RWPE1 (cell line): ENCODE measurements at regions not wholly inside any gene's neighbourhood (a gene's known extent, or its start where the extent isn't known, plus 50 kb on each side); places are given as distances from the start of the nearest gene placed in this dataset.

Experiments used
- CTCF ChIA-PET: fragments of 350-600 bp; sonication (Branson Sonifier 250); formaldehyde crosslinking; extraction: SDS; loops from one replicate; lab custom pipeline; 2021; lab: Yijun Ruan, JAX
- POLR2A ChIA-PET: fragments of 400-600 bp; formaldehyde crosslinking; extraction: SDS; loops from one replicate; lab custom pipeline; 2020; ENCODE audit warnings: antibody characterized with exemption; ENCODE audit not compliant: low non-redundant PET; lab: Yijun Ruan, JAX
- DNase-seq: peaks from one replicate; pipeline ENCODE4 v3.0.0; 2012; ENCODE audit warnings: low spot score
- H3K27ac ChIP-seq: fragments of 450-650 bp; 2 replicates; pipeline ENCODE4 v1.5.1; 2017
- TF ChIP-seq, protein P1 (sequence below): fragments of 450-650 bp; conservative IDR thresholded peaks from 2 replicates; pipeline ENCODE4 v1.5.1; 2017; ENCODE audit warnings: low read depth, mild to moderate bottlenecking

DNA sequence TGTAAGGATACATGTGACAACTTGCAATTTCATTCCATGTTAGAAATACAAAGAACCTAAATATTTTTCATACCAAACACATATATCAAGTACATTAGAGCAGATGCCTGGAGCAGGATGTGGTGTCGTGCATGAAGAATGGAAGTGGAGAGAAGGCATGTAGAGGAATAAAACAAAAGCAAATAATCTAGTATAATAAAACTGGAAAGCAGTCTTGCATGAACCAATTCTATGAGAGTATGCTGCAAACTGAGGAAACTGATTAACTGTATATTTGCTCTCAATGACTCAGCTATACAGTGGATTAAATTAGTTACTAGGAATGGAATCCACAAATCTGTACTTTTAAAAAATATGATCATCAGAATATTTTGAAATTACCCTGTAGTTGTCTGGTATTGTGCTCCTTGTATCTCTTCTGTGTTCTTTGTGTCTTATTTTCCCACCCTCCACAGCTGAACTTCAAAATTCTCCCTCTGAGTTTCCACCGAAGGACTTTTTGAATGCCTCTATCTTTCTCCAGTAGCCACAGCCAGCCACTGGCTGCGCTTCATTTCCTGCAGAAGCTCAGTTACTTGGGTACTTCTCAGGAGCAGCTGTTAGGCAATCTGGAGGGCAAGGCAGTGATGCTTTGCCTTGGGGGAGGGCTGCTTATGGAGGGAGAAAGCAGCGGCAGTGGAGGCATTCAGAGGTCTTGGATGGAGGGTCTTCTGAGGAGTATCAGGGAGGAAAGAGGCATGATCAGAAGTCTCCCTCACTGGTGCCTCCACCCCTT is 608.0 kb downstream of the BRINP1 start:
- no peak overlapping the region for H3K27ac ChIP-seq
- DNase-seq: no peak
- ChIA-PET POLR2A (no interaction called here), CTCF (no interaction called here)
- TF ChIP-seq, protein P1, sequence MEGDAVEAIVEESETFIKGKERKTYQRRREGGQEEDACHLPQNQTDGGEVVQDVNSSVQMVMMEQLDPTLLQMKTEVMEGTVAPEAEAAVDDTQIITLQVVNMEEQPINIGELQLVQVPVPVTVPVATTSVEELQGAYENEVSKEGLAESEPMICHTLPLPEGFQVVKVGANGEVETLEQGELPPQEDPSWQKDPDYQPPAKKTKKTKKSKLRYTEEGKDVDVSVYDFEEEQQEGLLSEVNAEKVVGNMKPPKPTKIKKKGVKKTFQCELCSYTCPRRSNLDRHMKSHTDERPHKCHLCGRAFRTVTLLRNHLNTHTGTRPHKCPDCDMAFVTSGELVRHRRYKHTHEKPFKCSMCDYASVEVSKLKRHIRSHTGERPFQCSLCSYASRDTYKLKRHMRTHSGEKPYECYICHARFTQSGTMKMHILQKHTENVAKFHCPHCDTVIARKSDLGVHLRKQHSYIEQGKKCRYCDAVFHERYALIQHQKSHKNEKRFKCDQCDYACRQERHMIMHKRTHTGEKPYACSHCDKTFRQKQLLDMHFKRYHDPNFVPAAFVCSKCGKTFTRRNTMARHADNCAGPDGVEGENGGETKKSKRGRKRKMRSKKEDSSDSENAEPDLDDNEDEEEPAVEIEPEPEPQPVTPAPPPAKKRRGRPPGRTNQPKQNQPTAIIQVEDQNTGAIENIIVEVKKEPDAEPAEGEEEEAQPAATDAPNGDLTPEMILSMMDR: no peak

DNA sequence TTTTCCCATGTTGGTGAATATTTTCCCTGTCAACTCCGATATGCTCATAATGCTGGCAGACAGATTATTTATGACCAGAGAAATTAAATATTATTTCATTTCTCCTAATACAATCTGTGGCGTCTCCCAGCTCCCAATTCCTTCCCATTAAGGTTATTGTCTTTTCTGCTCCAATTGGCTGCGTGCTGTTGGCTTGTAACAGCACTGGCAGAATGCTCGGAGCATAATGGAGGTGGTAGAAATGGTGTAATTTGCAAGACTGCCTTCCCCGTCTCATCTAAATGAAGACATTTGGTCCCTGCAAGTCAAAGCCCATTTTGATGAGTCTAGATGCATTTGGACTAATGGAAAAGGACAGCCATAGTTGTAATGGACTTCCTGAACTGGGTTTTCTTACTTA is 601.7 kb downstream of the BRINP1 start:
- ChIA-PET POLR2A (no interaction called here), CTCF (no interaction called here)
- H3K27ac ChIP-seq: no peak overlapping the region
- no peak for DNase-seq
- TF ChIP-seq, protein P1: no peak

DNA sequence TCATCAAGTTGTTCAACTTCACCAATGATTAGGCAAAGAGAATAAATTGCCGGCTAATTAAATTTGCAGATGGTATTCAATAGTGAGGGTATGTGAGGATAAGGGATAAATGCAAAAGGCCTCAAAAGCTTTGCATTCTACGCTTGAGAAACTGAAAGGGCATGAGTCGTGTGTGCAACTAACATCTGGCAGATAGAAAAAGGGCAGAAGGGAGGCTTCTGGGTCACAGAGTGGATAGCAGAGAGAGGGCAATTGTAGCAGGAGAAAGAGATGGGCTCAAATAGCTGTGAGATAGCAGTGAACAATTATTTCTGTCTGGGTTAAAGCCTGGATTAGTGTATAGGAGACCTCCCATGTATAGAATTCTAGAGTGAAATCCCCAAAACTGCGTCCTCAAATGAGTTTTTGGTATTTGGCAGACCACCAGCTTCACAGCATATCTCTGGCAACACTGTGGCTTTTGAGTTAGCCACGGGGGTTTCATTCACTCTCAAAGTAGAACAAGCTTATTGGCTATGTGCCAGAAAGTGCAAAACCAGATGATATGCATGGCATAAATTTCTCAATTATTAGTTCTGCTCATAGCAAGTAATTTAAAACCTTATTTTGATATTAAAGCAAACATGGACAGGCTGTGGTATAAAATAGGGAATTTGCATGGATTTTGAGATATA is 586.3 kb downstream of the BRINP1 start:
- no peak for DNase-seq
- CTCF ChIA-PET: interaction anchor here (0.6 kb wide), 1 partner anchor 1654 kb away, joined by 3 read pairs; no protein-coding TSS in a partner anchor

DNA sequence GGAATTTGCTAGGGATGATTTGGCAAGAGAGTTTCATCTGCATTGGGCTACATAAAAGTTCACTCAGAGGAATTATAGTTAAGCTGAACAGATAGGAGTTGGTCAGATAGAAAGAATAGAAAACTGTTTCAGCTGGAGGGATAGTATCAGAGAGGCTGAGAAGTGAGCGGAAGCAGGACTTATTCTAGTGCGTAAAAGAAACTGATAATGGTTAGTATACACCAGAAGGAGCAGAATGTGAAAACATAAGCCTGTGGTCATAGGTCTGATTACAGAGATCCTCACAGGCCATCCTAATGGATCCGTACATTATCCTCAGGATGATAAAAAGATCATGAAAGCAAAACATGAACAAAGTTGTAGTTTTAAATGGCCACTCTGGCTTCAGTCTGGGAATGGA is 585.2 kb downstream of the BRINP1 start:
- ChIA-PET POLR2A (no interaction called here), CTCF (no interaction called here)
- DNase-seq: no peak
- H3K27ac ChIP-seq: no peak overlapping the region
- TF ChIP-seq, protein P1: no peak

More for the DNA sequence above, 586.3 kb downstream of the BRINP1 start:
- no peak overlapping the region for H3K27ac ChIP-seq
- POLR2A ChIA-PET: no interaction called here
- TF ChIP-seq, protein P1: no peak

DNA sequence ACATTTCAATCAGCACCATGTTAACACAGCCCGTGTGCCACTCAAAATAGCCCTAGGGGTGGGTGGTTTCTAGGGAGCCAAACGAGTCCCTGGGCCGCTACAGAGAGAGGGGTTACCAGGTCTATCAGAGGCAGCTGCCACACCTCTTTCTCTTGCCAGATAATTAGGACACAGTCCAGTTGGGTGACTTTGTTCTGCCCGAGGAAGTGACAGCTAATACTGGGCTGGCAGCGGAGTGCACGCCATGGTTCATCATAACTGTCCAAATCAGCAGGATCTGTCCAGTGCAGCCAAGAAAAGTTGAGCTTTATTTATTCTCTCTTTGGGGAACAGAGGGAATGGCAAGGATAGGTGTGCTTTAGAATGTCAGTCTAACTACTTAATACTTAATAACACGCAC is 583.8 kb downstream of the BRINP1 start:
- DNase-seq: no peak
- H3K27ac ChIP-seq: no peak overlapping the region
- CTCF ChIA-PET: no interaction called here
- POLR2A ChIA-PET: no interaction called here
- TF ChIP-seq, protein P1: no peak

DNA sequence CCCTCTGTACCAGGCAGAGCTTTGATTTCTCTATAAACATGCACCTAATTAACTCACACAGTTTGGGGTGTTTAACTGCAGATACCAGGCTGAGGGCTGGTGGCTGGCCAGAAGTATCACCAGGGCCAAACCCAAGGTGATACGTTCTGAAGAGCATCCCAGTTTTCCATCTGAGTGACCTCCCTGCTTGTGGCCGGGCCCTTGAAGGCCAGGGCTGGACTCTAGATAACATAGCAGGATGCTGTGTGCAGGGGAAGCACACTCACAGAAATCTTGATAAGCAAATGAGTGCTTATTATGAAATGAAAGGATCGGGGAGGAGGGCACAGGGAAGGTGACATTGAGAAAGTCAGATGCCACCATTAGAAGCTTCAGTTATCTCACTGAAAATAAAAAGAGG is 582.4 kb downstream of the BRINP1 start:
- ChIA-PET CTCF (no interaction called here), POLR2A (no interaction called here)
- H3K27ac ChIP-seq: no peak overlapping the region
- TF ChIP-seq, protein P1: no peak
- DNase-seq: no peak
